ENCODE measurements at regions not wholly inside any gene's neighbourhood (a gene's known extent, or its start where the extent isn't known, plus 50 kb on each side); places are given as distances from the start of the nearest gene placed in this dataset.

- DNase-seq (ENCODE audit: low spot score) (no peak), FAIRE-seq (no peak)
These were observed 1162.3 kb downstream of the SLITRK1 start for GRCh38 chr13:82719987-82720386.

GRCh38 chr13:82717249-82717648 is 1165.0 kb downstream of the SLITRK1 start:
- no peak for FAIRE-seq
- peak; percentile 51 for DNase-seq (ENCODE audit: low spot score)

GRCh38 chr13:82713687-82714405 is 1168.4 kb downstream of the SLITRK1 start:
- no peak for DNase-seq (ENCODE audit: low spot score)
- FAIRE-seq, result no peak

GRCh38 chr13:82702513-82702912 is 1179.8 kb downstream of the SLITRK1 start:
- FAIRE-seq (no peak), DNase-seq (ENCODE audit: low spot score) (no peak)

GRCh38 chr13:82701020-82701419 is 1181.3 kb downstream of the SLITRK1 start:
- FAIRE-seq (no peak), DNase-seq (ENCODE audit: low spot score) (no peak)

- DNase-seq (ENCODE audit: low spot score) (no peak), FAIRE-seq (no peak)
These were observed 1183.3 kb downstream of the SLITRK1 start for GRCh38 chr13:82698941-82699340.

GRCh38 chr13:82698383-82698782 is 1183.9 kb downstream of the SLITRK1 start:
- DNase-seq (ENCODE audit: low spot score) (no peak), FAIRE-seq (no peak)

- DNase-seq (ENCODE audit: low spot score), result no peak
- FAIRE-seq, result no peak
These were observed 1188.7 kb downstream of the SLITRK1 start for GRCh38 chr13:82693607-82694006.

- no peak for FAIRE-seq
- DNase-seq (ENCODE audit: low spot score), result no peak
These were observed 1193.8 kb downstream of the SLITRK1 start for GRCh38 chr13:82688400-82688994.

GRCh38 chr13:82687884-82688283 is 1194.4 kb downstream of the SLITRK1 start:
- FAIRE-seq, result no peak
- DNase-seq (ENCODE audit: low spot score), result no peak

- no peak for DNase-seq (ENCODE audit: low spot score)
- FAIRE-seq, result no peak
These were observed 1200.7 kb downstream of the SLITRK1 start for GRCh38 chr13:82681535-82681934.

- FAIRE-seq (no peak), DNase-seq (ENCODE audit: low spot score) (no peak)
These were observed 1204.2 kb downstream of the SLITRK1 start for GRCh38 chr13:82678052-82678451.

- FAIRE-seq (no peak), DNase-seq (ENCODE audit: low spot score) (no peak)
These were observed 1207.2 kb downstream of the SLITRK1 start for GRCh38 chr13:82675024-82675423.

GRCh38 chr13:82674546-82674945 is 1207.7 kb downstream of the SLITRK1 start:
- DNase-seq (ENCODE audit: low spot score) (no peak), FAIRE-seq (no peak)

- no peak for FAIRE-seq
These were observed 1210.0 kb downstream of the SLITRK1 start for GRCh38 chr13:82672248-82672647.

GRCh38 chr13:82664183-82664582 is 1218.1 kb downstream of the SLITRK1 start:
- no peak for FAIRE-seq
- DNase-seq (ENCODE audit: low spot score), result no peak

More at GRCh38 chr13:82672248-82672647, 1210.0 kb downstream of the SLITRK1 start:
- no peak for DNase-seq (ENCODE audit: low spot score)

GRCh38 chr13:82661126-82661525 is 1221.1 kb downstream of the SLITRK1 start:
- no peak for FAIRE-seq
- no peak for DNase-seq (ENCODE audit: low spot score)

GRCh38 chr13:82658811-82659210 is 1223.5 kb downstream of the SLITRK1 start:
- DNase-seq (ENCODE audit: low spot score) (no peak), FAIRE-seq (no peak)

- no peak for FAIRE-seq
These were observed 1224.8 kb downstream of the SLITRK1 start for GRCh38 chr13:82657471-82657870.

GRCh38 chr13:82654861-82655855 is 1227.1 kb downstream of the SLITRK1 start:
- DNase-seq (ENCODE audit: low spot score) (no peak), FAIRE-seq (no peak)

More at GRCh38 chr13:82657471-82657870, 1224.8 kb downstream of the SLITRK1 start:
- DNase-seq (ENCODE audit: low spot score), result no peak

GRCh38 chr13:82654143-82654542 is 1228.1 kb downstream of the SLITRK1 start:
- FAIRE-seq (no peak), DNase-seq (ENCODE audit: low spot score) (no peak)

- DNase-seq (ENCODE audit: low spot score), result no peak
- FAIRE-seq, result no peak
These were observed 1234.7 kb downstream of the SLITRK1 start for GRCh38 chr13:82647540-82647939.
